ENCODE measurements at regions not wholly inside any gene's neighbourhood (a gene's known extent, or its start where the extent isn't known, plus 50 kb on each side); places are given as distances from the start of the nearest gene placed in this dataset.

DNA sequence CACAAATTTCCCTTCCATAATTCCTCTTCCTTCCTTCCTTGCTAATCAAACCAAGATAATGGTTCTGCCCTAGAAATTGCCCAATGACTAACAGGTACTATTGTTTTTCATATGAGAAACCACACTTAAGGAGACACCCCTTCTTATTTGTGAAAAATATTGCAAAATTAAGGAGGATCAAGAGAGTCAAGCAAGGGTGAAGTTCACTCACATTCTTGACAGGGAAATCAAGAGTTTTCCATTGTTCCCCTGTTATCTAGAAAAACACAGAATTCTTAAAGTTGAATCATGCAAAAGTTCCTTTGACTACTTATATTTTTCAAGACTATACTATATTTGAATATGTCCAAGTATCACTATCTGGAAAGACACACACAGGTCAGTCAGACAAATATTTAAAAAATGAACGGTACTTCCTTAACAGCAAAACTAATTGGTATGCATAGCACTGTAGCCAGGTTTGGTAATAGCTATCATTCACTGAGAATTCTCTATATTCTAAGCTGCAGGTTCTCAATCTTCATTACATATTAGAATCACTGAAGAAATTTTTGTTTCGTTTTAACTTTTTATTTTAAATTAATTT lies 897.2 kb downstream of the DIAPH3 start:
- WGBS (ENCODE audit: low lambda C conversion rate, missing lambda C conversion rate) = 52% methylated on average over 2 of the region's 2 CpGs
- Histone ChIP-seq H3K27ac (no peak overlapping the region), H3K27me3 (no peaks in the 10 kb centered on the region), H4K20me1 (ENCODE audit: insufficient read depth, poor library complexity, severe bottlenecking) (no peaks in the 10 kb centered on the region), H3K9me3 (ENCODE audit: low read depth) (no peaks in the 10 kb centered on the region), H3K4me2 (no peak overlapping the region), H3K4me3 (no peak overlapping the region), H3K4me1 (ENCODE audit: insufficient read depth) (no peaks in the 10 kb centered on the region), H2AFZ (no peak overlapping the region), H3K9me2 (replicated peaks; ENCODE audit: insufficient read depth) (no peaks in the 10 kb centered on the region), H3K79me2 (no peaks in the 10 kb centered on the region), H3K36me3 (replicated peaks; ENCODE audit: insufficient read depth, low read depth) (no peaks in the 10 kb centered on the region)
- DNase-seq (ENCODE audit: low spot score) = no peak
- TF ChIP-seq, protein P1, sequence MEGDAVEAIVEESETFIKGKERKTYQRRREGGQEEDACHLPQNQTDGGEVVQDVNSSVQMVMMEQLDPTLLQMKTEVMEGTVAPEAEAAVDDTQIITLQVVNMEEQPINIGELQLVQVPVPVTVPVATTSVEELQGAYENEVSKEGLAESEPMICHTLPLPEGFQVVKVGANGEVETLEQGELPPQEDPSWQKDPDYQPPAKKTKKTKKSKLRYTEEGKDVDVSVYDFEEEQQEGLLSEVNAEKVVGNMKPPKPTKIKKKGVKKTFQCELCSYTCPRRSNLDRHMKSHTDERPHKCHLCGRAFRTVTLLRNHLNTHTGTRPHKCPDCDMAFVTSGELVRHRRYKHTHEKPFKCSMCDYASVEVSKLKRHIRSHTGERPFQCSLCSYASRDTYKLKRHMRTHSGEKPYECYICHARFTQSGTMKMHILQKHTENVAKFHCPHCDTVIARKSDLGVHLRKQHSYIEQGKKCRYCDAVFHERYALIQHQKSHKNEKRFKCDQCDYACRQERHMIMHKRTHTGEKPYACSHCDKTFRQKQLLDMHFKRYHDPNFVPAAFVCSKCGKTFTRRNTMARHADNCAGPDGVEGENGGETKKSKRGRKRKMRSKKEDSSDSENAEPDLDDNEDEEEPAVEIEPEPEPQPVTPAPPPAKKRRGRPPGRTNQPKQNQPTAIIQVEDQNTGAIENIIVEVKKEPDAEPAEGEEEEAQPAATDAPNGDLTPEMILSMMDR (IDR thresholded peaks at IDR 0.05; ENCODE audit: poor library complexity) = no peak
- TF ChIP-seq EZH2 (IDR thresholded peaks at IDR 0.05; ENCODE audit: borderline replicate concordance) = no peak
- no peak for TF ChIP-seq EZH2phosphoT487 (IDR thresholded peaks at IDR 0.05; ENCODE audit: low read depth, severe bottlenecking, unreplicated experiment)

GRCh38 chr13:59269476-59269875 lies 894.3 kb downstream of the DIAPH3 start:
- H3K27ac ChIP-seq = no peak overlapping the region
- H3K9me2 ChIP-seq (replicated peaks; ENCODE audit: insufficient read depth) = no peaks in the 10 kb centered on the region
- H4K20me1 ChIP-seq (ENCODE audit: insufficient read depth, poor library complexity, severe bottlenecking) = no peaks in the 10 kb centered on the region
- H3K79me2 ChIP-seq = no peaks in the 10 kb centered on the region
- H3K27me3 ChIP-seq = no peaks in the 10 kb centered on the region
- H3K36me3 ChIP-seq (replicated peaks; ENCODE audit: insufficient read depth, low read depth) = no peaks in the 10 kb centered on the region
- no peak overlapping the region for H3K4me2 ChIP-seq
- 67% methylated on average over 2 of the region's 2 CpGs for WGBS (ENCODE audit: low lambda C conversion rate, missing lambda C conversion rate)
- no peak overlapping the region for H3K4me3 ChIP-seq
- no peaks in the 10 kb centered on the region for H3K4me1 ChIP-seq (ENCODE audit: insufficient read depth)
- H2AFZ ChIP-seq = no peak overlapping the region
- no peaks in the 10 kb centered on the region for H3K9me3 ChIP-seq (ENCODE audit: low read depth)
- no peak for TF ChIP-seq EZH2 (IDR thresholded peaks at IDR 0.05; ENCODE audit: borderline replicate concordance)
- TF ChIP-seq EZH2phosphoT487 (IDR thresholded peaks at IDR 0.05; ENCODE audit: low read depth, severe bottlenecking, unreplicated experiment) = no peak
- TF ChIP-seq, protein P1 (IDR thresholded peaks at IDR 0.05; ENCODE audit: poor library complexity) = no peak
- DNase-seq (ENCODE audit: low spot score) = no peak

DNA sequence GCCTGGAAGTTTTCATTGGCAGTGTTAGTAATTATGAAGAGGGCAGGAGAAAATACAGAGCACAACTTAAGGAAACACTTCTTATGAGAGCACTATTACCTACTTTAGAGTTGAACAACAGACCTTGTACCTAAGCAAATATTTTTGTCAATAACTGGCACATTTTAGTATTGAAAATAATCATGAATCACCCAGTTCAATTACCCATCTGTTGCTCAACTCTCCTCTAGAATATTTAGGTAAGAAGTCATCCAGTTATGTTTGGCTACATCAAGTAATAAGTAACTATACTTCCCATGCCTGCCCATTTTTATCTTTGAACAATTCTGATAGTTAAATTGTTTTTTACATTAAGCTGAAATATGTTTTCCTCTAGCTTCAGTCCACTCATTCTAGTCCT lies 893.4 kb downstream of the DIAPH3 start:
- H4K20me1 ChIP-seq (ENCODE audit: insufficient read depth, poor library complexity, severe bottlenecking) = no peaks in the 10 kb centered on the region
- H3K27ac ChIP-seq = no peak overlapping the region
- H3K9me2 ChIP-seq (replicated peaks; ENCODE audit: insufficient read depth) = no peaks in the 10 kb centered on the region
- no peak for DNase-seq (ENCODE audit: low spot score)
- no peak overlapping the region for H3K4me3 ChIP-seq
- H2AFZ ChIP-seq = no peak overlapping the region
- no peaks in the 10 kb centered on the region for H3K9me3 ChIP-seq (ENCODE audit: low read depth)
- no peaks in the 10 kb centered on the region for H3K27me3 ChIP-seq
- no peak overlapping the region for H3K4me2 ChIP-seq
- TF ChIP-seq, protein P1 (IDR thresholded peaks at IDR 0.05; ENCODE audit: poor library complexity) = no peak
- TF ChIP-seq EZH2 (IDR thresholded peaks at IDR 0.05; ENCODE audit: borderline replicate concordance) = no peak
- no peak for TF ChIP-seq EZH2phosphoT487 (IDR thresholded peaks at IDR 0.05; ENCODE audit: low read depth, severe bottlenecking, unreplicated experiment)
- no peaks in the 10 kb centered on the region for H3K79me2 ChIP-seq
- no peaks in the 10 kb centered on the region for H3K4me1 ChIP-seq (ENCODE audit: insufficient read depth)
- H3K36me3 ChIP-seq (replicated peaks; ENCODE audit: insufficient read depth, low read depth) = no peaks in the 10 kb centered on the region

Data from hepatocyte (in vitro differentiated cells).